ENCODE measurements at regions not wholly inside any gene's neighbourhood (a gene's known extent, or its start where the extent isn't known, plus 50 kb on each side); places are given as distances from the start of the nearest gene placed in this dataset.

DNA sequence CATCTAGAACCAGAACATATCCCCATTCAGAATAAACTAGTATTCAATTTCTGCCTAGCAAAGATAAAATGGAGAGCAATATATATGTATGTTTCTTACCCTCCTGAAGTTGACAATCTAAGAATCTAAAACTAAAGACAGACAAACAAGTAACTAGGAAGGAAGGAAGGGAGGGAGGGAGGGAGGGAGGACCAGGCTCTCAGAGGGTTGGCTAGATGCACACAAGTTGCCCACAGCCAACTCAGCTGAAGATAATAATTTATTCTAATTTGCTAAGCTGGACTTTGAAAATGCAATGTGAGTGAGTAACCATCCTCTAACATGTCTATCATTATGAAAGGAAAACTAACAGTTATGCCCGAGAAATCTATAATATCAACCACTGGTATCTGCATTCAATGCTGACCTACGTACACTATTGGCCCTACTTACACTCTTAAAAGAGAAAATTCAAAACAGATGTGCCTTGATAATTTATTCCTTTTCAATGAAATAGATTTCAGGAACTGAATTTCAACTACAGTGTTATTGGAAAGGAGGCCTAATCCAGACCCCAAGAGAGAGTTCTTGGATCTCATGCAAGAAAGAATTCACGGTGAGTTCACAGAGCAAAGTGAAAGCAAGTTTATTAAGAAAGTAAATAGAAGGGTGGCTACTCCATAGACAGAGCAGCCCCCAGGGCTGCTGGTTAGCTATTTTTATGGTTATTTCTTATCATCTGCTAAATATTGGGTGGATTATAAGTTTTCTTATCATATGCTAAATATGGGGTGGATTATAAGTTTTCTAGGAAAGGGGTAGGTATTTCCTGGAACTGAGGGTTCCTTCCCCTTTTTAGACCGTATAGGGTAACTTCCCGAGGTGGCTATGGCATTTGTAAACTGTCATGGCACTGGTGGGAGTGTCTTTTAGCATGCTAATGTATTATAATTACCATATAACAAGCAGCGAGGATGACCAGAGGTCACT lies 288.5 kb upstream of the SLC39A10 start:
- TF ChIP-seq CHD2 (IDR thresholded peaks at IDR 0.05; ENCODE audit: low read length, partially characterized antibody) (no peak), RAD21 (IDR thresholded peaks at IDR 0.05; ENCODE audit: low read length) (no peak), TAF1 (IDR thresholded peaks at IDR 0.05; ENCODE audit: borderline replicate concordance, low read depth, low read length) (no peak), JUND (IDR thresholded peaks at IDR 0.05) (no peak), RCOR1 (IDR thresholded peaks at IDR 0.05; ENCODE audit: low read length) (no peak)
- TF ChIP-seq, protein P1, sequence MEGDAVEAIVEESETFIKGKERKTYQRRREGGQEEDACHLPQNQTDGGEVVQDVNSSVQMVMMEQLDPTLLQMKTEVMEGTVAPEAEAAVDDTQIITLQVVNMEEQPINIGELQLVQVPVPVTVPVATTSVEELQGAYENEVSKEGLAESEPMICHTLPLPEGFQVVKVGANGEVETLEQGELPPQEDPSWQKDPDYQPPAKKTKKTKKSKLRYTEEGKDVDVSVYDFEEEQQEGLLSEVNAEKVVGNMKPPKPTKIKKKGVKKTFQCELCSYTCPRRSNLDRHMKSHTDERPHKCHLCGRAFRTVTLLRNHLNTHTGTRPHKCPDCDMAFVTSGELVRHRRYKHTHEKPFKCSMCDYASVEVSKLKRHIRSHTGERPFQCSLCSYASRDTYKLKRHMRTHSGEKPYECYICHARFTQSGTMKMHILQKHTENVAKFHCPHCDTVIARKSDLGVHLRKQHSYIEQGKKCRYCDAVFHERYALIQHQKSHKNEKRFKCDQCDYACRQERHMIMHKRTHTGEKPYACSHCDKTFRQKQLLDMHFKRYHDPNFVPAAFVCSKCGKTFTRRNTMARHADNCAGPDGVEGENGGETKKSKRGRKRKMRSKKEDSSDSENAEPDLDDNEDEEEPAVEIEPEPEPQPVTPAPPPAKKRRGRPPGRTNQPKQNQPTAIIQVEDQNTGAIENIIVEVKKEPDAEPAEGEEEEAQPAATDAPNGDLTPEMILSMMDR (IDR thresholded peaks at IDR 0.05): no peak
